Psoas muscle (tissue), 7 donors: ENCODE measurements at regions not wholly inside any gene's neighbourhood (a gene's known extent, or its start where the extent isn't known, plus 50 kb on each side); places are given as distances from the start of the nearest gene placed in this dataset.

Experiments used
- ATAC-seq, 4 donors: fragments of 200-7000 bp; cut with Tn5 transposase; one replicate each; pipeline ENCODE4 v1.9.1; 2020; ENCODE audit warnings: moderate library complexity in 3 of 4, mild to moderate bottlenecking in 2 of 4
- DNase-seq, 2 donors: peaks; one replicate each; pipeline ENCODE4 v3.0.0-alpha.2; 2020
- H3K27ac ChIP-seq: fragments of 200-600 bp; one replicate; pipeline ENCODE4 v1.8.0; 2022
- H3K27me3 ChIP-seq, 3 donors: fragments of 200-600 bp in 1 of 3; one replicate each; pipeline versions ENCODE4 v1.6.1 to v1.8.0; 2013 to 2022; ENCODE audit warnings: low read length in 2 of 3, mild to moderate bottlenecking in 2 of 3, moderate library complexity in 1 of 3; ENCODE audit not compliant: insufficient read depth in 3 of 3
- H3K36me3 ChIP-seq, 2 donors: fragments of 200-600 bp in 1 of 2; one replicate each; pipeline versions ENCODE4 v1.6.1 to v1.8.0; 2013 to 2022; ENCODE audit warnings: low read depth in 1 of 2, mild to moderate bottlenecking in 1 of 2, moderate library complexity in 1 of 2; ENCODE audit not compliant: insufficient read depth in 1 of 2
- H3K4me1 ChIP-seq: fragments of 200-600 bp; one replicate; pipeline ENCODE4 v1.8.0; 2022
- H3K4me3 ChIP-seq: fragments of 200-600 bp; one replicate; pipeline ENCODE4 v1.8.0; 2022; ENCODE audit warnings: mild to moderate bottlenecking
- H3K9me3 ChIP-seq: fragments of 200-600 bp; one replicate; pipeline ENCODE4 v1.8.0; 2022
- CTCF ChIP-seq: fragments of 200-600 bp; IDR thresholded peaks from one replicate; pipeline ENCODE4 v1.8.0; 2022; ENCODE audit warnings: antibody characterized with exemption
- WGBS, 3 donors: extraction: QIAGEN DNeasy Blood & Tissue Kit; methylation state at CpG; one replicate each; pipeline versions ENCODE4 v1.1.6 to v1.1.7; 2013; 5-methylcytosine and 5-hydroxymethylcytosine counted together
- intact Hi-C, 2 donors: fragments of 100-400 bp; cut with DNase I; formaldehyde crosslinking; loops; one replicate each; pipeline versions ENCODE4 v1.11.0 to v1.14.2; 2022
- donor health status: healthy with polysubstance abuse.
- donor health status: DM: no; HTN: no; CAD: no; lungs with moderate emphysema.
- donor health status: Bipolar disorder and iron deficiency.
- donor health status: healthy.
- donor health status: DM: yes; HTN: yes; CAD: no.
- donor health status: DM: no; HTN: no; CAD: no.
- donor health status: DM: yes; HTN: yes; CAD: no.

GRCh38 chr7:4399596-4399995 lies 282.5 kb upstream of the FOXK1 start:
- H3K4me1 ChIP-seq: no peaks in the 10 kb centered on the region
- 80 to 82% (median 82%) methylated on average over 8 of the region's 8 CpGs for WGBS, 3 donors
- H3K36me3 ChIP-seq: no peaks in the 10 kb centered on the region
- intact Hi-C loops: no loop called here
- no peaks in the 10 kb centered on the region for H3K9me3 ChIP-seq
- no peak overlapping the region for H3K4me3 ChIP-seq
- H3K27ac ChIP-seq: no peak overlapping the region
- ATAC-seq: no peak
- TF ChIP-seq CTCF: no peak
- H3K27me3 ChIP-seq: no peaks in the 10 kb centered on the region
- DNase-seq: no peak

GRCh38 chr7:4406288-4407058 lies 275.6 kb upstream of the FOXK1 start:
- 67 to 73% (median 69%) methylated on average over 7 of the region's 7 CpGs for WGBS, 3 donors
- no peaks in the 10 kb centered on the region for H3K36me3 ChIP-seq
- no peaks in the 10 kb centered on the region for H3K27me3 ChIP-seq
- no peak overlapping the region for H3K27ac ChIP-seq
- intact Hi-C loops: no loop called here
- DNase-seq: no peak
- no peak overlapping the region for H3K4me3 ChIP-seq
- no peaks in the 10 kb centered on the region for H3K9me3 ChIP-seq
- H3K4me1 ChIP-seq: no peaks in the 10 kb centered on the region
- no peak for TF ChIP-seq CTCF
- no peak for ATAC-seq

- WGBS, 3 donors: 68 to 70% (median 68%) methylated on average over 9 to 10 of the region's 10 CpGs
- intact Hi-C loops: no loop called here
- Histone ChIP-seq H3K27me3 (no peaks in the 10 kb centered on the region), H3K4me1 (no peaks in the 10 kb centered on the region), H3K27ac (no peak overlapping the region), H3K4me3 (no peak overlapping the region), H3K9me3 (peaks cover 5% of the 10 kb centered on the region), H3K36me3 (no peaks in the 10 kb centered on the region)
- ATAC-seq: no peak
- DNase-seq: no peak
- no peak for TF ChIP-seq CTCF
Observed at GRCh38 chr7:4409946-4410345, 272.1 kb upstream of the FOXK1 start.

GRCh38 chr7:4416396-4417056 lies 265.6 kb upstream of the FOXK1 start:
- 43 to 55% (median 50%) methylated on average over 26 of the region's 26 CpGs for WGBS, 3 donors

More at GRCh38 chr7:4416396-4417056, 265.6 kb upstream of the FOXK1 start:
- H3K4me1 ChIP-seq: no peaks in the 10 kb centered on the region
- peaks cover 10% of the 10 kb centered on the region for H3K9me3 ChIP-seq
- H3K27ac ChIP-seq: no peak overlapping the region
- DNase-seq: no peak
- no peaks in the 10 kb centered on the region for H3K36me3 ChIP-seq
- no peaks in the 10 kb centered on the region for H3K27me3 ChIP-seq
- ATAC-seq: no peak
- no peak for TF ChIP-seq CTCF
- H3K4me3 ChIP-seq: no peak overlapping the region
- intact Hi-C loops: no loop called here
